Transverse colon (tissue), 4 donors: ENCODE measurements at regions not wholly inside any gene's neighbourhood (a gene's known extent, or its start where the extent isn't known, plus 50 kb on each side); places are given as distances from the start of the nearest gene placed in this dataset.
"Not testable (repeated sequence)": the region's sequence is repeated elsewhere in the genome, so short reads cannot be mapped to it uniquely, and the experiment has no call there.

Experiments used
- CTCF ChIP-seq, 5 experiments: fragments of 200-600 bp in 3 of 5; fragments of 450-650 bp in 2 of 5; sonication (generic) in 3 of 5; IDR thresholded peaks; 1 replicate in 2 of 5; 2 replicates in 3 of 5; pipeline ENCODE4 v1.5.1; 2016 to 2017; ENCODE audit warnings: antibody characterized with exemption in 5 of 5, inconsistent platforms in 3 of 5, mild to moderate bottlenecking in 2 of 5, moderate library complexity in 1 of 5
- POLR2A ChIP-seq: fragments of 450-650 bp; IDR thresholded peaks from one replicate; pipeline ENCODE4 v1.6.1; 2016; ENCODE audit warnings: antibody characterized with exemption, mild to moderate bottlenecking, moderate library complexity
- POLR2AphosphoS5 ChIP-seq, 3 donors: sonication (generic); formaldehyde crosslinking; IDR thresholded peaks; one replicate each; pipeline ENCODE4 v1.6.1; 2016; ENCODE audit warnings: antibody characterized with exemption in 3 of 3

- TF ChIP-seq CTCF (IDR thresholded peaks at IDR 0.05); POLR2AphosphoS5 (IDR thresholded peaks at IDR 0.05); POLR2A: not testable (repeated sequence)
Observed at GRCh38 chr1:244999644-245000043, 135.3 kb upstream of the HNRNPU start.
